ENCODE measurements at regions not wholly inside any gene's neighbourhood (a gene's known extent, or its start where the extent isn't known, plus 50 kb on each side); places are given as distances from the start of the nearest gene placed in this dataset.

DNA sequence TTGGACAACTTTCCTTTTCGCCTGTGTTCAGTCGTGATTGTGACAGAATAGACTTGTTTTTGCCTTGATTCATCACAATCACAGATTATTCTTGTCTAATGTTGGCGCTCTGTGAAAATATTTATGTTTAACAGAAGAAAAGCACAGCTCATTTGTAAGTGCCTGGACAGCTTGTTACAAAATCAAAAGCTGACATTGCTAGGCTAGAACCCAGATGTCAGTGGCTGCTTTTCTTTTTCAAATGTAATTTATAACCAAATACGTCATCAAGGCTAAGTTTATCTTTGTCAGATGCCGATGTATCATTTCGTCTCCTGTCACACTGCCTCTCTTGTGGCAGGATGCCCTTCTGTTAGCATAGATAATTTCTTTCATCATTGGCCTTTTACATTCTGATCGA lies 1227.3 kb downstream of the PLA2G4A start:
- DNase-seq (ENCODE audit: low read depth in 1 of 2, low spot score in 1 of 2) (no peak), FAIRE-seq (no peak), ATAC-seq (no peak)
- ChIA-PET POLR2A (no interaction called here), CTCF (no interaction called here)
- no peaks in the 10 kb centered on the region for H3K4me1 ChIP-seq
- H3K27ac ChIP-seq, result no peak overlapping the region
- 42% methylated on average over 7 of the region's 7 CpGs for WGBS (ENCODE audit: missing lambda C conversion rate)
- no peaks in the 10 kb centered on the region for H3K9me3 ChIP-seq
- TF ChIP-seq, protein P1, sequence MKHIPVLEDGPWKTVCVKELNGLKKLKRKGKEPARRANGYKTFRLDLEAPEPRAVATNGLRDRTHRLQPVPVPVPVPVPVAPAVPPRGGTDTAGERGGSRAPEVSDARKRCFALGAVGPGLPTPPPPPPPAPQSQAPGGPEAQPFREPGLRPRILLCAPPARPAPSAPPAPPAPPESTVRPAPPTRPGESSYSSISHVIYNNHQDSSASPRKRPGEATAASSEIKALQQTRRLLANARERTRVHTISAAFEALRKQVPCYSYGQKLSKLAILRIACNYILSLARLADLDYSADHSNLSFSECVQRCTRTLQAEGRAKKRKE (CRISPR knock-in tag; IDR thresholded peaks at IDR 0.05; ENCODE audit: low read depth), result no peak
- TF ChIP-seq CEBPB (IDR thresholded peaks at IDR 0.05) (no peak), HOXB13 (CRISPR knock-in tag; IDR thresholded peaks at IDR 0.05; ENCODE audit: low read depth) (no peak)
- H3K4me2 ChIP-seq, result no peak overlapping the region; the same call in 2 of the 3 replicates
- no peak overlapping the region for H3K4me3 ChIP-seq

DNA sequence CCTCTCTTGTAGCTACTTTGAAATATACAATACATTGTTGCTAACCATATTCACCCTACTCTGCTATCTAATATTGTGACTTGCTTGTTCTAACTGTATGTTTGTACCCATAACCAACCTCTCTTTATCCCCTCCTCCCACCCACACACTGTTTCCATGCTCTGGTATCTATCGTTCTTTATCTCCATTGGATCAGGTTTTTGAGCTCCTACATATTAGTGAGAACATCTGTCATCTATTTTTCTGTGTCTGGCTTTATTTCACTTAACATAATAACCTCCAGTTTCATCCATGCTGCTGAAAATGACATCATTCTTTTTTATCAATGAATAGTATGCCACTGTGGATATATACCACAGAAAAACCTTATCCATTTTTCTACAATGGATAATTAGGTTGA lies 1230.1 kb downstream of the PLA2G4A start:
- ChIA-PET CTCF (no interaction called here), POLR2A (no interaction called here)
- no peak for TF ChIP-seq EHF (CRISPR knock-in tag; IDR thresholded peaks at IDR 0.05)
- no peak for TF ChIP-seq HOXB5 (CRISPR knock-in tag; IDR thresholded peaks at IDR 0.05)
- no peak for TF ChIP-seq MYC (IDR thresholded peaks at IDR 0.05; ENCODE audit: borderline replicate concordance, low read length)
- TF ChIP-seq, protein P2, sequence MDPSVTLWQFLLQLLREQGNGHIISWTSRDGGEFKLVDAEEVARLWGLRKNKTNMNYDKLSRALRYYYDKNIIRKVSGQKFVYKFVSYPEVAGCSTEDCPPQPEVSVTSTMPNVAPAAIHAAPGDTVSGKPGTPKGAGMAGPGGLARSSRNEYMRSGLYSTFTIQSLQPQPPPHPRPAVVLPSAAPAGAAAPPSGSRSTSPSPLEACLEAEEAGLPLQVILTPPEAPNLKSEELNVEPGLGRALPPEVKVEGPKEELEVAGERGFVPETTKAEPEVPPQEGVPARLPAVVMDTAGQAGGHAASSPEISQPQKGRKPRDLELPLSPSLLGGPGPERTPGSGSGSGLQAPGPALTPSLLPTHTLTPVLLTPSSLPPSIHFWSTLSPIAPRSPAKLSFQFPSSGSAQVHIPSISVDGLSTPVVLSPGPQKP (IDR thresholded peaks at IDR 0.05; ENCODE audit: low read depth, low read length), result no peak
- no peak for TF ChIP-seq FOXS1 (CRISPR knock-in tag; IDR thresholded peaks at IDR 0.05)
- TF ChIP-seq, protein P3, sequence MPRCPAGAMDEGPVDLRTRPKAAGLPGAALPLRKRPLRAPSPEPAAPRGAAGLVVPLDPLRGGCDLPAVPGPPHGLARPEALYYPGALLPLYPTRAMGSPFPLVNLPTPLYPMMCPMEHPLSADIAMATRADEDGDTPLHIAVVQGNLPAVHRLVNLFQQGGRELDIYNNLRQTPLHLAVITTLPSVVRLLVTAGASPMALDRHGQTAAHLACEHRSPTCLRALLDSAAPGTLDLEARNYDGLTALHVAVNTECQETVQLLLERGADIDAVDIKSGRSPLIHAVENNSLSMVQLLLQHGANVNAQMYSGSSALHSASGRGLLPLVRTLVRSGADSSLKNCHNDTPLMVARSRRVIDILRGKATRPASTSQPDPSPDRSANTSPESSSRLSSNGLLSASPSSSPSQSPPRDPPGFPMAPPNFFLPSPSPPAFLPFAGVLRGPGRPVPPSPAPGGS (IDR thresholded peaks at IDR 0.05), result no peak
- TF ChIP-seq ZC3H11A (IDR thresholded peaks at IDR 0.05), result no peak
- TF ChIP-seq PHF8 (IDR thresholded peaks at IDR 0.05; ENCODE audit: borderline replicate concordance, low read depth), result no peak
- no peak for TF ChIP-seq SREBF2 (IDR thresholded peaks at IDR 0.05)
- TF ChIP-seq CHD2 (IDR thresholded peaks at IDR 0.05; ENCODE audit: low read length, partially characterized antibody), result no peak
- no peak for TF ChIP-seq HOXA7 (CRISPR knock-in tag; IDR thresholded peaks at IDR 0.05)
- TF ChIP-seq NPAS2 (CRISPR knock-in tag; IDR thresholded peaks at IDR 0.05; ENCODE audit: borderline replicate concordance), result no peak
- TF ChIP-seq ZFP36 (IDR thresholded peaks at IDR 0.05; ENCODE audit: borderline replicate concordance, partially characterized antibody), result no peak
- TF ChIP-seq TP53 (CRISPR knock-in tag; IDR thresholded peaks at IDR 0.05), result no peak
- no peak for TF ChIP-seq POLR2A (IDR thresholded peaks at IDR 0.05; ENCODE audit: low read length)
- no peak for TF ChIP-seq EHMT2 (IDR thresholded peaks at IDR 0.05; ENCODE audit: low read depth)
- TF ChIP-seq, protein P4, sequence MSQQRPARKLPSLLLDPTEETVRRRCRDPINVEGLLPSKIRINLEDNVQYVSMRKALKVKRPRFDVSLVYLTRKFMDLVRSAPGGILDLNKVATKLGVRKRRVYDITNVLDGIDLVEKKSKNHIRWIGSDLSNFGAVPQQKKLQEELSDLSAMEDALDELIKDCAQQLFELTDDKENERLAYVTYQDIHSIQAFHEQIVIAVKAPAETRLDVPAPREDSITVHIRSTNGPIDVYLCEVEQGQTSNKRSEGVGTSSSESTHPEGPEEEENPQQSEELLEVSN (IDR thresholded peaks at IDR 0.05; ENCODE audit: borderline replicate concordance, low read depth), result no peak
- TF ChIP-seq KDM5A (IDR thresholded peaks at IDR 0.05), result no peak
- TF ChIP-seq ESRRA (IDR thresholded peaks at IDR 0.05; ENCODE audit: borderline replicate concordance, low read length), result no peak
- no peak for TF ChIP-seq NFE2L2 (conservative IDR thresholded peaks at IDR 0.05; ENCODE audit: low read length)
- FAIRE-seq, result no peak
- Histone ChIP-seq H3K27ac (no peak overlapping the region), H3K4me2 (no peak overlapping the region), H3K9me3 (no peaks in the 10 kb centered on the region), H3K4me3 (no peak overlapping the region), H3K4me1 (no peaks in the 10 kb centered on the region)
- no peak for DNase-seq (ENCODE audit: low read depth in 1 of 2, low spot score in 1 of 2)
- 34% methylated on average over 1 of the region's 1 CpG for WGBS (ENCODE audit: missing lambda C conversion rate)
- no peak for ATAC-seq

DNA sequence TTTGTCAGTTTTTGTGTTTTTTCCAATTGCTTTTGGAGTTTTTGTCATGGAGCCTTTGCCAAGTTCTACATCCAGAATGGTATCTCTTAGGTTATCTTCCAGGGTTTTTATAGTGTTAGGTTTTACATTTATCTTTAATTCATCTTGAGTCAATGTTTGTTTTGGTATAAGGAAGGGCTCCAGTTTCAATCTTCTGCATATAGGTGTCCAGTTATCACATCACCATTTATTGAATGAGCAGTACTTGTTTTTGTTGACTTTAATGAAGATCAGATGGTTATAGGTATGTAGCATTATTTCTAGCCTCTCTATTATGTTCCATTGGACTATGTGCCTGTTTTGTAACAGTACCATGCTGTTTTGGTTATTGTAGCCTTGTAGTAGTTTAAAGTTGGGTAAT lies 1233.1 kb downstream of the PLA2G4A start:
- DNase-seq (ENCODE audit: low read depth in 1 of 2, low spot score in 1 of 2) (no peak), FAIRE-seq (peak; percentile 95), ATAC-seq (no peak)
- Histone ChIP-seq H3K9me3 (no peaks in the 10 kb centered on the region), H3K4me1 (no peaks in the 10 kb centered on the region), H3K4me2 (no peak overlapping the region), H3K4me3 (no peak overlapping the region), H3K27ac (no peak overlapping the region)
- no peak for TF ChIP-seq BHLHE40 (IDR thresholded peaks at IDR 0.05; ENCODE audit: low read depth, low read length)
- no peak for TF ChIP-seq NPAS2 (CRISPR knock-in tag; IDR thresholded peaks at IDR 0.05; ENCODE audit: borderline replicate concordance)
- TF ChIP-seq, protein P5, sequence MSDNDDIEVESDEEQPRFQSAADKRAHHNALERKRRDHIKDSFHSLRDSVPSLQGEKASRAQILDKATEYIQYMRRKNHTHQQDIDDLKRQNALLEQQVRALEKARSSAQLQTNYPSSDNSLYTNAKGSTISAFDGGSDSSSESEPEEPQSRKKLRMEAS (IDR thresholded peaks at IDR 0.05), result no peak
- TF ChIP-seq RCOR1 (IDR thresholded peaks at IDR 0.05; ENCODE audit: low read depth, low read length), result no peak
- TF ChIP-seq EHF (CRISPR knock-in tag; IDR thresholded peaks at IDR 0.05), result no peak
- no peak for TF ChIP-seq RAD21 (conservative IDR thresholded peaks at IDR 0.05 in 1 of 2, IDR thresholded peaks at IDR 0.05 in 1 of 2)
- TF ChIP-seq KDM5A (IDR thresholded peaks at IDR 0.05), result no peak
- CTCF ChIA-PET, result no interaction called here
- POLR2A ChIA-PET, result no interaction called here

Measured in A549 (cell line).